OCI-LY7 (cell line): ENCODE measurements at regions not wholly inside any gene's neighbourhood (a gene's known extent, or its start where the extent isn't known, plus 50 kb on each side); places are given as distances from the start of the nearest gene placed in this dataset.

Source experiments
- BruUV-seq: library from RNA; stranded (reverse); fragments of 400-500 nt; replicated peaks from 2 replicates; lab custom pipeline; 2021; lab: Mats Ljungman, UMichigan
- CTCF ChIA-PET: fragments of 300-600 bp; sonication (Branson Sonifier 250); formaldehyde crosslinking; loops from one replicate; lab custom pipeline; 2022; ENCODE audit warnings: antibody characterized with exemption; ENCODE audit not compliant: unreplicated experiment; lab: Charles Lee
- POLR2A ChIA-PET: fragments of 300-600 bp; sonication (Branson Sonifier 250); formaldehyde crosslinking; loops from one replicate; lab custom pipeline; 2022; ENCODE audit warnings: antibody characterized with exemption; lab: Charles Lee
- DNase-seq: peaks from one replicate; pipeline ENCODE4 v3.0.0-alpha.2; 2015; ENCODE audit warnings: low spot score
- H2AFZ ChIP-seq: fragments of 200-600 bp; sonication (generic), shearing (Covaris generic); 2 replicates; pipeline ENCODE4 v1.6.1; 2014; ENCODE audit warnings: mild to moderate bottlenecking, antibody characterized with exemption, low read length, moderate library complexity
- H3K27ac ChIP-seq: fragments of 200-600 bp; sonication (generic); 2 replicates; pipeline ENCODE4 v1.5.1; 2014; ENCODE audit warnings: mixed run types, low read depth, mild to moderate bottlenecking, moderate library complexity, low read length, inconsistent platforms; ENCODE audit not compliant: poor library complexity, severe bottlenecking
- H3K36me3 ChIP-seq: fragments of 200-600 bp; sonication (generic); 2 replicates; pipeline ENCODE4 v1.6.1; 2014; ENCODE audit warnings: mild to moderate bottlenecking, antibody characterized with exemption, low read length, moderate library complexity, mixed read lengths; ENCODE audit not compliant: insufficient read depth
- H3K4me1 ChIP-seq: fragments of 200-600 bp; sonication (generic); 2 replicates; pipeline ENCODE4 v1.5.1; 2014; ENCODE audit warnings: mild to moderate bottlenecking, low read length; ENCODE audit not compliant: insufficient read depth, poor library complexity, severe bottlenecking
- H3K4me2 ChIP-seq: fragments of 200-600 bp; sonication (generic); 2 replicates; pipeline ENCODE4 v1.6.1; 2014; ENCODE audit warnings: mild to moderate bottlenecking, low read length
- H3K4me3 ChIP-seq: fragments of 200-600 bp; sonication (generic); 2 replicates; pipeline ENCODE4 v1.5.1; 2014; ENCODE audit warnings: mild to moderate bottlenecking, low read depth, low read length; ENCODE audit not compliant: poor library complexity, severe bottlenecking
- H3K79me2 ChIP-seq: fragments of 200-600 bp; sonication (generic); 2 replicates; pipeline ENCODE4 v1.6.1; 2016; ENCODE audit warnings: low read depth, mild to moderate bottlenecking, low read length, moderate library complexity, mixed read lengths; ENCODE audit not compliant: insufficient read depth
- H3K9me2 ChIP-seq: fragments of 200-600 bp; sonication (generic); 2 replicates; pipeline ENCODE4 v1.6.1; 2016; ENCODE audit warnings: mild to moderate bottlenecking, low read length, mixed read lengths; ENCODE audit not compliant: insufficient read depth
- H3K9me3 ChIP-seq: fragments of 200-600 bp; sonication (generic); 2 replicates; pipeline ENCODE4 v1.6.1; 2014; ENCODE audit warnings: mild to moderate bottlenecking, mixed run types, low read length, mixed read lengths
- H4K20me1 ChIP-seq: fragments of 200-600 bp; sonication (generic); 2 replicates; pipeline ENCODE4 v1.6.1; 2014; ENCODE audit warnings: mild to moderate bottlenecking, antibody characterized with exemption, low read length, moderate library complexity, mixed read lengths; ENCODE audit not compliant: insufficient read depth
- EZH2phosphoT487 ChIP-seq: fragments of 200-600 bp; sonication (generic); IDR thresholded peaks from 2 replicates; pipeline ENCODE4 v1.6.1; 2018; ENCODE audit warnings: low read depth, borderline replicate concordance, mild to moderate bottlenecking, mixed run types, antibody characterized with exemption, low read length, moderate library complexity, mixed read lengths
- intact Hi-C: fragments of 100-400 bp; cut with micrococcal nuclease; formaldehyde crosslinking; loops from one replicate; pipeline ENCODE4 v1.10.0; 2022; ENCODE audit not compliant: unreplicated experiment
- TF ChIP-seq, protein P1 (sequence below): fragments of 200-600 bp; sonication (generic); conservative IDR thresholded peaks from 2 replicates; pipeline ENCODE4 v1.5.1; 2014; ENCODE audit warnings: mild to moderate bottlenecking, antibody characterized with exemption, low read length, moderate library complexity, mixed read lengths

DNA sequence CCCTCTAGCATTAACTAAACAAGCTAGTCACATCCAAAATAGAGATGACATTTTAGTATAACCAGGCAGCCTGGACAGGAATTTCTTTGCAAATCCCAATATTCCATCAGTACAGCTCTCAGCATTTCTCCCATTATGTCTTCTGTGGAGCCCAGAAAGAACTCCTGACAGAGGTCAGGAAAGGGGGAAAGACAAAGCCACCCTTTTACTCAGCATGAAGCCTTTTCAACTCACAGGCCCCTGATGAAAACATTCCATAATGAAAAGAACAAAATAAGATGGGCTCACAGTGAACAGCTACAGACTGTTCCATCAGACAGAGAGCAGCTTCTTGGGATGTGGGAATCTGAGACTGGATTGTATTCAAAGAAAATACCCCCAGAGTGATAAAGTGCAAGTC is 80.6 kb downstream of the TEX35 start:
- Histone ChIP-seq H3K36me3 (peaks cover 17% of the 10 kb centered on the region; the same call in 1 of the 2 replicates), H3K4me3 (no peak overlapping the region), H3K27ac (no peak overlapping the region), H3K4me1 (peaks cover 28% of the 10 kb centered on the region), H3K79me2 (no peaks in the 10 kb centered on the region), H4K20me1 (no peaks in the 10 kb centered on the region), H2AFZ (no peak overlapping the region), H3K4me2 (no peak overlapping the region), H3K9me3 (peaks cover 14% of the 10 kb centered on the region; the same call in 1 of the 2 replicates), H3K9me2 (no peaks in the 10 kb centered on the region)
- ChIA-PET CTCF (no interaction called here), POLR2A (interaction anchor here (1.0 to 14.9 kb wide), 4 partner anchors 9 to 14 kb away, joined by 3 to 288 read pairs (median 6); no protein-coding TSS in a partner anchor)
- TF ChIP-seq, protein P1, sequence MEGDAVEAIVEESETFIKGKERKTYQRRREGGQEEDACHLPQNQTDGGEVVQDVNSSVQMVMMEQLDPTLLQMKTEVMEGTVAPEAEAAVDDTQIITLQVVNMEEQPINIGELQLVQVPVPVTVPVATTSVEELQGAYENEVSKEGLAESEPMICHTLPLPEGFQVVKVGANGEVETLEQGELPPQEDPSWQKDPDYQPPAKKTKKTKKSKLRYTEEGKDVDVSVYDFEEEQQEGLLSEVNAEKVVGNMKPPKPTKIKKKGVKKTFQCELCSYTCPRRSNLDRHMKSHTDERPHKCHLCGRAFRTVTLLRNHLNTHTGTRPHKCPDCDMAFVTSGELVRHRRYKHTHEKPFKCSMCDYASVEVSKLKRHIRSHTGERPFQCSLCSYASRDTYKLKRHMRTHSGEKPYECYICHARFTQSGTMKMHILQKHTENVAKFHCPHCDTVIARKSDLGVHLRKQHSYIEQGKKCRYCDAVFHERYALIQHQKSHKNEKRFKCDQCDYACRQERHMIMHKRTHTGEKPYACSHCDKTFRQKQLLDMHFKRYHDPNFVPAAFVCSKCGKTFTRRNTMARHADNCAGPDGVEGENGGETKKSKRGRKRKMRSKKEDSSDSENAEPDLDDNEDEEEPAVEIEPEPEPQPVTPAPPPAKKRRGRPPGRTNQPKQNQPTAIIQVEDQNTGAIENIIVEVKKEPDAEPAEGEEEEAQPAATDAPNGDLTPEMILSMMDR, result no peak
- TF ChIP-seq EZH2phosphoT487, result no peak
- DNase-seq, result no peak
- intact Hi-C loops, result no loop called here
- BruUV-seq, result no TSS peak

GRCh38 chr1:178594133-178594532 is 81.2 kb downstream of the TEX35 start:
- Histone ChIP-seq H3K4me1 (peaks cover 28% of the 10 kb centered on the region), H3K36me3 (peaks cover 17% of the 10 kb centered on the region; the same call in 1 of the 2 replicates), H3K79me2 (no peaks in the 10 kb centered on the region), H3K4me2 (no peak overlapping the region), H3K27ac (no peak overlapping the region), H2AFZ (no peak overlapping the region), H4K20me1 (no peaks in the 10 kb centered on the region), H3K9me3 (peaks cover 14% of the 10 kb centered on the region; the same call in 1 of the 2 replicates), H3K9me2 (no peaks in the 10 kb centered on the region), H3K4me3 (no peak overlapping the region)
- no peak for DNase-seq
- intact Hi-C loops, result no loop called here
- no TSS peak for BruUV-seq
- ChIA-PET POLR2A (interaction anchor here (1.0 to 14.9 kb wide), 4 partner anchors 9 to 15 kb away, joined by 3 to 288 read pairs (median 6); no protein-coding TSS in a partner anchor), CTCF (no interaction called here)
- TF ChIP-seq EZH2phosphoT487, result no peak
- TF ChIP-seq, protein P1, result no peak

GRCh38 chr1:178595491-178595890 is 82.6 kb downstream of the TEX35 start:
- no peaks in the 10 kb centered on the region for H4K20me1 ChIP-seq
- ChIA-PET CTCF (interaction anchor here (1.3 kb wide), 1 partner anchor 10 kb away, joined by 5 read pairs; no protein-coding TSS in a partner anchor), POLR2A (interaction anchor here (1.0 to 14.9 kb wide), 8 partner anchors 9 to 131 kb away, joined by 3 to 288 read pairs (median 6); no protein-coding TSS in a partner anchor)
- no peaks in the 10 kb centered on the region for H3K79me2 ChIP-seq
- no peak overlapping the region for H3K4me2 ChIP-seq
- no peak overlapping the region for H3K4me3 ChIP-seq
- H3K27ac ChIP-seq, result no peak overlapping the region
- TF ChIP-seq, protein P1, result no peak
- no peak for TF ChIP-seq EZH2phosphoT487
- intact Hi-C loops, result no loop called here
- H3K36me3 ChIP-seq, result peaks cover 14% of the 10 kb centered on the region; the same call in 1 of the 2 replicates
- peaks cover 14% of the 10 kb centered on the region; the same call in 1 of the 2 replicates for H3K9me3 ChIP-seq
- no TSS peak for BruUV-seq
- H3K4me1 ChIP-seq, result peaks cover 37% of the 10 kb centered on the region
- DNase-seq, result no peak
- H3K9me2 ChIP-seq, result no peaks in the 10 kb centered on the region
- no peak overlapping the region for H2AFZ ChIP-seq
